GM12878 (cell line): ENCODE measurements at regions not wholly inside any gene's neighbourhood (a gene's known extent, or its start where the extent isn't known, plus 50 kb on each side); places are given as distances from the start of the nearest gene placed in this dataset.

Experiments
- ATAC-seq: fragments of 200-7000 bp; cut with Tn5 transposase; 3 replicates; pipeline ENCODE4 v1.9.1; 2020; ENCODE audit warnings: mild to moderate bottlenecking, moderate library complexity
- BruUV-seq: library from RNA; stranded (reverse); fragments of 400-500 nt; replicated peaks from 2 replicates; lab custom pipeline; 2021; lab: Mats Ljungman, UMichigan
- CTCF ChIA-PET: fragments of 300-600 bp; sonication (Branson Sonifier 250); formaldehyde crosslinking; extraction: SDS; loops from one replicate; lab custom pipeline; 2021; ENCODE audit warnings: inconsistent platforms; lab: Yijun Ruan, JAX
- POLR2A ChIA-PET: fragments of 350-600 bp; formaldehyde crosslinking; extraction: SDS; loops from one replicate; lab custom pipeline; 2021; ENCODE audit warnings: inconsistent platforms; lab: Charles Lee
- RAD21 ChIA-PET: fragments of 300-600 bp; sonication (Branson Sonifier 250); formaldehyde crosslinking; loops from one replicate; lab custom pipeline; 2023; ENCODE audit warnings: antibody characterized with exemption; ENCODE audit not compliant: unreplicated experiment; lab: Charles Lee
- SMC1A ChIA-PET: fragments of 300-600 bp; sonication (Branson Sonifier 250); formaldehyde crosslinking; loops from one replicate; lab custom pipeline; 2023; ENCODE audit not compliant: unreplicated experiment, uncharacterized antibody; lab: Charles Lee
- DNase-seq: peaks from one replicate; pipeline ENCODE4 v3.0.0-alpha.2; 2011; ENCODE audit warnings: low read depth, low spot score
- FAIRE-seq: peaks from 3 replicates; lab custom pipeline; 2011; peaks lifted over from hg19 to GRCh38; lab: Jason Lieb, UNC
- H2AFZ ChIP-seq: 2 replicates; pipeline ENCODE4 v1.6.0; 2011; ENCODE audit warnings: low read depth, low read length, control low read depth; ENCODE audit not compliant: control insufficient read depth
- H3K27ac ChIP-seq: 2 replicates; pipeline ENCODE4 v1.5.1; 2011; ENCODE audit warnings: control low read depth; ENCODE audit not compliant: control insufficient read depth, insufficient read depth
- H3K27me3 ChIP-seq, 2 experiments: replicated peaks in 1 of 2; 2 replicates each; pipeline versions ENCODE4 v1.6.0 to v1.6.1; 2011; ENCODE audit warnings: low read length in 1 of 2; ENCODE audit not compliant: control insufficient read depth in 2 of 2, insufficient read depth in 2 of 2
- H3K36me3 ChIP-seq, 2 experiments: 2 replicates each; pipeline ENCODE4 v1.5.1; 2011; ENCODE audit warnings: low read length in 1 of 2; ENCODE audit not compliant: control insufficient read depth in 2 of 2, insufficient read depth in 2 of 2
- H3K4me1 ChIP-seq: 2 replicates; pipeline ENCODE4 v1.6.1; 2011; ENCODE audit warnings: mild to moderate bottlenecking, low read length, moderate library complexity, mixed read lengths; ENCODE audit not compliant: control insufficient read depth, insufficient read depth
- H3K4me2 ChIP-seq: 2 replicates; pipeline ENCODE4 v1.6.0; 2011; ENCODE audit warnings: control low read depth; ENCODE audit not compliant: control insufficient read depth, insufficient read depth
- H3K4me3 ChIP-seq: fragments of 200-600 bp; sonication (generic); 2 replicates; pipeline ENCODE4 v1.5.1; 2016
- H3K79me2 ChIP-seq: 2 replicates; pipeline ENCODE4 v1.6.0; 2011; ENCODE audit warnings: low read length; ENCODE audit not compliant: control insufficient read depth, insufficient read depth
- H3K9ac ChIP-seq: 2 replicates; pipeline ENCODE4 v1.8.0; 2011; ENCODE audit warnings: low read length, control low read depth, mixed read lengths; ENCODE audit not compliant: control insufficient read depth, insufficient read depth
- H3K9me3 ChIP-seq: replicated peaks from 3 replicates; pipeline ENCODE4 v1.5.1; 2011; ENCODE audit warnings: mild to moderate bottlenecking, low read length; ENCODE audit not compliant: control insufficient read depth, insufficient read depth
- H4K20me1 ChIP-seq: 2 replicates; pipeline ENCODE4 v1.6.0; 2011; ENCODE audit not compliant: control insufficient read depth, insufficient read depth
- CREB1 ChIP-seq: IDR thresholded peaks from 2 replicates; pipeline ENCODE4 v1.6.1; 2012; ENCODE audit warnings: low read depth, mild to moderate bottlenecking, inconsistent platforms
- CUX1 ChIP-seq: IDR thresholded peaks from 2 replicates; pipeline ENCODE4 v1.6.1; 2012; ENCODE audit warnings: improper control_type of control experiment, low read depth, low read length; ENCODE audit not compliant: insufficient replicate concordance
- E2F4 ChIP-seq: IDR thresholded peaks from 2 replicates; pipeline ENCODE4 v1.6.1; 2012; ENCODE audit warnings: low read depth, low read length, improper control_type of control experiment
- ELK1 ChIP-seq: IDR thresholded peaks from 2 replicates; pipeline ENCODE4 v1.6.1; 2012; ENCODE audit warnings: low read depth, low read length, improper control_type of control experiment
- MTA3 ChIP-seq: IDR thresholded peaks from 2 replicates; pipeline ENCODE4 v1.6.1; 2012; ENCODE audit warnings: low read length, inconsistent platforms, borderline replicate concordance
- PKNOX1 ChIP-seq: fragments of 450-650 bp; IDR thresholded peaks from 2 replicates; pipeline ENCODE4 v1.6.1; 2016; ENCODE audit warnings: mild to moderate bottlenecking
- TBL1XR1 ChIP-seq: IDR thresholded peaks from 2 replicates; pipeline ENCODE4 v1.6.1; 2012; ENCODE audit warnings: low read depth, low read length, improper control_type of control experiment
- ZNF592 ChIP-seq: fragments of 450-650 bp; IDR thresholded peaks from 2 replicates; pipeline ENCODE4 v1.6.1; 2017; ENCODE audit warnings: mild to moderate bottlenecking, moderate library complexity
- WGBS: methylation state at CpG from one replicate; pipeline ENCODE4 v1.1.6; 2016; ENCODE audit warnings: low lambda C conversion rate; ENCODE audit not compliant: insufficient replicate concordance, insufficient coverage; ENCODE audit errors: missing lambda C conversion rate; 5-methylcytosine and 5-hydroxymethylcytosine counted together
- in situ Hi-C: fragments of 300-500 bp; cut with MboI; formaldehyde crosslinking; loops from 9 replicates; pipeline ENCODE4 v1.14.3; 2018; ENCODE audit warnings: mixed read lengths
- intact Hi-C: fragments of 100-400 bp; cut with micrococcal nuclease; formaldehyde crosslinking; loops from one replicate; pipeline ENCODE4 v1.14.2; 2022; ENCODE audit not compliant: unreplicated experiment

GRCh38 chr14:98200601-98201000, 1071.4 kb downstream of the BCL11B start:
- intact Hi-C loops, result no loop called here
- 21% methylated on average over 7 of the region's 7 CpGs for WGBS
- no peak for FAIRE-seq
- no peak for TF ChIP-seq CREB1
- no peak for TF ChIP-seq ELK1
- no peak for TF ChIP-seq MTA3
- TF ChIP-seq E2F4, result no peak
- no peak for TF ChIP-seq CUX1
- TF ChIP-seq ZNF592, result no peak
- no peak for TF ChIP-seq TBL1XR1
- TF ChIP-seq PKNOX1, result no peak

More at GRCh38 chr14:98200601-98201000, 1071.4 kb downstream of the BCL11B start:
- H3K9ac ChIP-seq, result no peak overlapping the region
- ChIA-PET POLR2A (interaction anchor here (0.6 to 3.9 kb wide), 9 partner anchors 8 to 1046 kb away, joined by 3 to 39 read pairs (median 9); no protein-coding TSS in a partner anchor), SMC1A (interaction anchor here (1.0 to 25.6 kb wide), 18 partner anchors 8 to 1065 kb away, joined by 3 to 461 read pairs (median 6); no protein-coding TSS in a partner anchor), CTCF (interaction anchor here (0.7 to 18.6 kb wide), 7 partner anchors 10 to 61 kb away, joined by 3 to 158 read pairs (median 5); no protein-coding TSS in a partner anchor), RAD21 (interaction anchor here (1.2 to 22.4 kb wide), 12 partner anchors 8 to 125 kb away, joined by 3 to 407 read pairs (median 26); no protein-coding TSS in a partner anchor)
- H3K9me3 ChIP-seq, result no peaks in the 10 kb centered on the region
- no peak overlapping the region for H2AFZ ChIP-seq
- H3K36me3 ChIP-seq, result no peaks in the 10 kb centered on the region
- no peaks in the 10 kb centered on the region; the same call in 1 of the 2 replicates for H3K4me1 ChIP-seq
- H4K20me1 ChIP-seq, result no peaks in the 10 kb centered on the region
- no TSS peak for BruUV-seq
- H3K4me2 ChIP-seq, result no peak overlapping the region
- H3K27me3 ChIP-seq, result no peaks in the 10 kb centered on the region
- no peak overlapping the region for H3K27ac ChIP-seq
- DNase-seq (no peak), ATAC-seq (no peak)
- no peak overlapping the region for H3K4me3 ChIP-seq
- in situ Hi-C loops, result no loop called here
- H3K79me2 ChIP-seq, result no peaks in the 10 kb centered on the region
